HG03025 (cell line): ENCODE measurements at regions not wholly inside any gene's neighbourhood (a gene's known extent, or its start where the extent isn't known, plus 50 kb on each side); places are given as distances from the start of the nearest gene placed in this dataset.

Source experiments
- ATAC-seq: cut with Tn5 transposase; IDR thresholded peaks from one replicate; pipeline ENCODE4 v1.9.1; 2021; ENCODE audit warnings: mild to moderate bottlenecking, moderate library complexity; ENCODE audit not compliant: unreplicated experiment, low FRiP score

DNA sequence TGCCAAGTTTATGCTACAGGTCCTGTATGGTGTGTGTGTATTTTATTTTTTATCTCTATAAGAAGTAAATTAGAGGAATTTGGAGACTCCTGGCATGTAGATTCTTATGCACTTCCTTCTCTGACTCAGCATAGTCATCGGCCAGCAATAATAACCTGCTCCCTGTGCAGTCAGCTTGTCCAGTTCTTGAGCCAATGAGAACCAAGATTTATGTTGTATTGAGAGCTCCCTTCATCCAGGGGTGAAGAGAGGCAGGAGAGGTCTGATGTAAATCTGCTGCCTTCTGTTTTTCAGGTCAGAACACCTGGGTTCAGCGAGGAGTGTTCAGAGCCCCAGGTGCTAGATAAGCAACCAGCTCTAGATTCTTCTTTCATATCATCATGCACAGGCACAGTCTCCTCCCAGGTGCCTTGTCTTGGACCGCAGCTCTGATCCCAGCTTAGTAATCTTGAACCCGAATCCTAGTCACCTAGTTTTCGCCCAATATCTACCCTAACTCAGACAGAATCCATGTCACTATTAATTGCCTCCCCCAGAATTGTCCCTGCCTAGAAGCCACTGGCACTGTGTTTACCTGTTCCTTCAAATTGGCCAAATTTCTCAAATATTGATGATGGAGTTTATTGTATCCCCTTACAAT lies 328.2 kb upstream of the NCAM1 start:
- ATAC-seq: no peak

- no peak for ATAC-seq
Measured at GRCh38 chr11:112634551-112634950, 326.7 kb upstream of the NCAM1 start.

DNA sequence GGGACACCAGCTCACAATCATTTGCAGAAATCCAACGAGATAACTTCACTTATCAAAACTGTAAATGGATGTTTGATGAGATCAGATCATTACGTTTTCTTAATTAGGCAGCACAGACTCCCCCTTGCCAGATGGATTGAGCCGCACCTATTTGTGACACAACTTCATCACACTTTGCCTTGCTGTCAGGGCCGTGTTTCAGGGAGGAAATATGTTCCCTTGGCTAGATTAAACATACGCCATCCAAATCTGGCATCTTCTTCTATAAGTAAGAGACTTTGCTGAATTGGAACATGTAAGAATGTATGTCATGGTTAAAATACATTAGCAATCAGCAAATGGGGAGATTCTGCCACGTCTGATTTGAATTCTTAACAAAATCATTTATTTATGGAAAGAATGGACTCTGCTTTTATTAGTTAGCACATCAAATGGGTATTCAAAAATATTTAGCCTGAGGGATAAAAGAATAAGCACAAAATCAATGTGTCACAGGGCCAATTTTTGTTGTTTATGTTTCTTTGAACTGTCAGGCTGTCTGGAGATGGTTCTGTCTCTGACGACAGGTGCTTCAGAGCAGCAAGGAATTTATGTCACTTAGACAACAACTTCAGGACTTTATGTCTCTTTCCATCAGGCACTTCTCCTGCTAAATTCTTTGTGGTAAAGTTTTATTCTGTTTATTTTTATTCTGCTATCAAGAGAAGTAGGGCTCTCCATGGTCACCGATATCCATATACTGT lies 326.1 kb upstream of the NCAM1 start:
- ATAC-seq: no peak

- no peak for ATAC-seq
Measured at GRCh38 chr11:112637076-112637475, 324.1 kb upstream of the NCAM1 start.

DNA sequence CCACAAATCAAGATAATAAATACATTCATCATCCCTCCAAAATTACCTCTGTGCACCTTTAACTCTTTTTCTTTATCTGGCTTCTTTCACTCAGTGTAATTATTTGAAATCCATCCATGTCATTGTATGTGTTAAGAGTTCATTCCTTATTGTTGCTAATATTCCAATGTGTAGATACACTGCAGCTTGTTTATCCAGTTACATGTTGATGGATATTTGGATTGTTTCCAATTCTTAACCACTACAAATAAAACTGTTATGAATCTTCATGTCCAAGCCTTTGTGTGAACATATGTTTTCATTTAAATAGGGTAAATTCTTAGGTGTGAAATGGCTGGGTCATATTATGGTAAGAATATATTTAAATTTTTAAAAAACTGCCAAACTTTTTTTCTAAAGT lies 323.3 kb upstream of the NCAM1 start:
- no peak for ATAC-seq

GRCh38 chr11:112639469-112639868 lies 321.8 kb upstream of the NCAM1 start:
- ATAC-seq: no peak

DNA sequence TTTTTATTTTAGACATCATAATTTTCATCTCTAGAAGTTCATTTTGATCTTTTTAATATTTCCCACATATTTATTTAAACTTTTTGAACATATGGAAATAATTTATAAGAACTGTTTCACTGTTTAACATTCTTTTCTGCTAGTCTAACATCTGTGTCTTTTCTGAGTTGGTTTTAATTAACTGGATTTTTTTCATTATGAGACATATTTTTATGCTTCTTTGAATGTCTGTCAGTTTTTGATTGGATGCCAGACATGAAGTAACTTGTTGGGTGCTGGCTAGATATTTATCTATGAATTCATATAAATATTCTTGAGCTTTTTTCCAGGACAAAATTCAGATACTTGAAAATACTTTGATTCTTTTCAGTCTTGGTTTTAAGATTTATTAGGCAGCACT lies 317.8 kb upstream of the NCAM1 start:
- ATAC-seq: no peak

DNA sequence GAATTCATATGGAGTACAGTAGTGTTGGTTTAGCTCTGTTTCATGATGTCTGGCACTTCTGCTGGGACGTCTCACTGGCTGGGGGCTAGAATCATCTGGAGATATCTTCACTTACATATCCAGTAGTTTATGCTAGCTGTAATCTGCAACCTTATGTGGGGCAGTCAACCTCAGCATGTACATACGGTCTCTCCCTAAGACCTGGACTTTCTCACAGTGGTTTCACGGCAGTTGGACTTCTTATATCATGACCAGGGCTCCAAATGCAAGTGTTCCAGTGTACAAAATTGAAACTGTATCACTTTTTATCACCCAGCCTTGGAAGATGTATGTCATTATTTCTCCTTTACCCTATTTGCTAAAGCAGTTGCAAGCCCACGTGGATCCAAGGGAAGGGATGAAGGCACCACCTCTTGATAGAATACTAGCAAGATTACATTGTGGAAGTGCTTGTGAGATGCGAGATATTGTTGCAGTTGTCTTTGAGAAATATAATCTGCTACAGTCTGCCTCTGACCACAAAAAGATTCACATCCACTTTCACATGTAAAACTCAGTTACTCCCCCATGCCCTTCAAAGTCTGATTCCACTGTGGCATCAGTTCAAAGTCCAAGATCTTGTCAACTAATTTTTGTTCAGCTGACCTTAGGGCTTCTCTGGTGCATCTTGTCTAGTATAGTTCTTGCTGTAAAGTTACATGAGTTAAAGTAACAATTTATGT lies 316.6 kb upstream of the NCAM1 start:
- peak; percentile 77 for ATAC-seq

DNA sequence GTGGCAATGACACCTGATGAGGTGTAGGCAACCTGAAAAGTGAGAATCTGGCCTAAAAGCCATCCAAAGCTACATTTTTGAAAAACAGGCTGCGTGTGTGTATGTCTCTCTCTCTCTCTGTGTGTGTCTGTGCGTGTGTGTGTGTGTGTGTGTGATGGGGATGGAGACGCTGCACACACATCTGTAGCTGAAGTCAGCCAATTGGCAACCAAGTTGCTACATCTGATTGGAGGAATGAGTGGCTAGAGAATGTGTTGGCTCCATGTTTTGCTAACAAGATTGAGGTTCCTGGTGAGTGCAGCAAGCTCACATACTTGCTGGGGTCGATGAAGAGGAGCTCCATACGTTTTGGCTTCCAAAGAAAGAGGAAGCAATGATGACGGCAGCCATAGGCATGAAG lies 311.4 kb upstream of the NCAM1 start:
- ATAC-seq: no peak

DNA sequence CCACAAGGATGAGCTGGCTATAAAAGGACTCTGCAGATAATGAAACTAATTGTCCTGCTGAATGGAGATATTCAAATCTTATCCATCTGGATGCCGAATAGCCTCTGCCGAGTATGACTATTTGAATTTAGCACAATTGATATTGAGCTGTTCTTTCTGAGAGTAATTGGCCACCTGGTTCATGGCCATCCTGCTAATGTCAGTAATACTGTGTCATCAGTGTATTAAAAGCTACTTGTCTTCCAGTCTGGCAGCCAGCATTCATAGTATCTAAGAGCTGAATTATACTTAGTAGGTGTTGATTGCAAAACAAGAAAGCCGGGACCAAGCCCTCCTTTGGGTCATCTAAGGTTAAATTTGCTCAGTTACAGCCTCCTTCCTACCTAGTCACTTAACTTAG lies 310.7 kb upstream of the NCAM1 start:
- no peak for ATAC-seq

DNA sequence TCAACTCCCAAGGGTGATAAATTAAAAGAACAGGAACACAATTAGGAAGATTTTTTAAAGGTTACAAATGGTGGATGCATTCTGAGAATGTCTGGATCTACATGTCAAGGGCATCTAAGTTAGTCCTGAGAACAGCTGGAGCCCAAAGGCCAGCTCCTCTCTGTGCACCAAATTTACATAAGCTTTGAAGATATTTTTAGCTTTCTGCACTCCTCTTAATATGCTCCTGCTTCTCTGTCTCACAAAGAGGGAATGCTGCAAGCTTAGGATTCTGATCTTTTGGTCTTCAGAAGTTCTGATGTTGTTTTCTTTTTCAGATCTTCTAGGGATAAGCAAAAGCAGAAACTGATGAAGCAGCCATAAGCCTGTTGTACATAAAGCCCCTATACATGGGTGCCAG lies 309.8 kb upstream of the NCAM1 start:
- no peak for ATAC-seq

DNA sequence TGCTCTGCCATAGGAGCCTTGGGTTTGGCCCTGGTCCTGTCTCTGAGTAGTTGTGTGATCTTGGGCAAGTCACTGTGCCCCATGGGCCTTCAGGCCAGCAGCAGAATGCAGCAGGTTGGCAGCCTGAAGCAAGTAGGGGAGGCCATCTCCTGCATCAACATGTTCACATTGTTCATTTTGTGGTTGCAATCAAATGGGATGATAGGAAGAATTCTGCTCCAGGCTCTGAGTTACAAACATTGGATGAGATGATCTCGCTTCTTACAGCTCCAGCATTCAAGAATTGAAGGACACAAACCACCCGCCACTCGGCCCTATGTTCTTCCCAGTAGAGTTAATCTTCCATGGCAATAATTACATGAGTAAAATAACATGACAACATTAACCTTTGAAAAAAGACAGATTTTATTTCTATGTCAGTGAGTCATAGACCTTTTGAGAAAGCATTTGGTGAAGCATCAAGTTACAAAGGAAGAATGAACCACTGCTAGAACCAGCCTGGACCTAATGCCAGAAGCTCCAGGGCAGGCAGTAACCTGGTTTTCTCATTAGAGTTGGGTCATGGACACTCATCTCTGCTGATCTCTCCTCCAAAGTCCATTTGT lies 308.3 kb upstream of the NCAM1 start:
- no peak for ATAC-seq

DNA sequence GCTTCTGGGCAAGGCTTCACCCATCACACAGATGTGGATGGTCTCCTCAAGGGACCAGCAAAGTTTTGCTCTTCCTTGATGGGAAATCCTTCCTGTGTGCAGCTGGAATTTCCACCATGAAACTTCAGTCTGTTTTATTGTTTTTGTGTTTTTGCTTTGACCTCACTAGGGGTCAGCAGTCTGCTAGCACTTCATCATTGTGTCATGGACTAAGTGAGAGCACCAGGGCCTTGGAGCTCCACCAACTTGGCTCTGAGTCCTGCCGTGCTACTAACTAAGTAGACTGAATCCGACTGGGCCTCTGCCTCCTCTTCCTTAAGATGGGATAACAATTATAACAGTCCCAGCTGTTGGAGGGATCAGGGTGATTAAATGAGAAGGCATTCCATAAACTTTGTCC lies 305.8 kb upstream of the NCAM1 start:
- ATAC-seq: no peak

GRCh38 chr11:112656772-112657428 lies 304.3 kb upstream of the NCAM1 start:
- ATAC-seq: no peak

DNA sequence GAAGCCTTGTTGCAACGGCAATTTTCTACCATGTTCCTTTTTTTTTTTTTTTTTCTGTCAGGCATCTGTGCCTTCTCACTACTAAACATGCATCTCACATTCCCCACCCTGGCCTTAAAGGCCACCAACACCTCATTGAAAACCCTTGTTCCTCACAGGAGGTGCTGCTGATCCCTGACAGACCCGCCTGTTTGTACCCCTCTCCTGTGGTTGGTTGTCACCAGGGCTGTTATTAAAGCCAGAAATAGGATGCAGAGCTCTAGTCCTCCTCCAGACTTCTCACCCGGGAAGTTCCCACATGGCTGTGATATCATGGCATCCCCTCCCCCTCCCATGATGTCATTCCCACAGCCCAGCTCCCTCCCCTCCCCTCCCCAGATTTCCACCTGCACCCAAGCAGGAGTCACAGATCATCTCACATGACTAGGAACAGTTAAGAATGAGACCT lies 302.8 kb upstream of the NCAM1 start:
- no peak for ATAC-seq

DNA sequence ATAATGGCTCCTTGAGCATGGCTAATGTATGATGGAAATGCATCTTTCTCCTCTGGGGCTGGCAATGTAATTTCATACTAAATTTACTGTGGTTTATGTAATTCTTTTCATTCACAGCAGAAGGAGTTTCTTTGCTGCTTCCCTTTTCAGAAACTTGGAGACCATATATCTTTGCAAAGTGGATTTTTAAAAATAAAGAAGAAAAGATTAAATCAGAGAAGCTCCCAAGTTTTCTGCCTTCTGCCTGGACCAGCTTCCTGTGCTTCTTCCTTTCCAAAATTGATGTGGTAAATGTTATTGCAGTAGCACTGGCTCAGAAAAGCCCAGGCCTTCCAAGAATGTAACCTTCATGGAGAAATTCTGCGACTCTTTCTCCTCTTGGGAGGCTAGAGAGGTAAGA lies 300.1 kb upstream of the NCAM1 start:
- ATAC-seq: no peak

DNA sequence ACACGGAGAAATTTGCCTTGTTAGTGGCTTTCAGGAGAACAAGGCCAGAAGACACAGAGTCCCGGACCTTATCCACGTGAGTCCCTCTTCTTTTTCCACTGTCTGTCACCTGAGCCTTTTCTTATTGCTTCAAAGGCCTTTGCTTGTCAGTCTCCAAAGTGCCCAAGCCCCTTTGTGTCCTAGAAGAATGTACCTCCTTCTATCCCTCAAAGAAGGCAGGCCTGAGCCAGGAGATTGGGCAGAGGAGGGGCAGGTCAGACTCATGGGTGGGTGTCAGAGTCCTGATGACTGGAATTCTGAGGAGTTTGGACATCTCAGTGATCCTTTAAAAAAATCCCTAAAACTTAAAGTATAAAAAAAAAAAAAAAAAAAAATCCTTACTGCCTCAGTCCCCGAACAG lies 299.6 kb upstream of the NCAM1 start:
- no peak for ATAC-seq

DNA sequence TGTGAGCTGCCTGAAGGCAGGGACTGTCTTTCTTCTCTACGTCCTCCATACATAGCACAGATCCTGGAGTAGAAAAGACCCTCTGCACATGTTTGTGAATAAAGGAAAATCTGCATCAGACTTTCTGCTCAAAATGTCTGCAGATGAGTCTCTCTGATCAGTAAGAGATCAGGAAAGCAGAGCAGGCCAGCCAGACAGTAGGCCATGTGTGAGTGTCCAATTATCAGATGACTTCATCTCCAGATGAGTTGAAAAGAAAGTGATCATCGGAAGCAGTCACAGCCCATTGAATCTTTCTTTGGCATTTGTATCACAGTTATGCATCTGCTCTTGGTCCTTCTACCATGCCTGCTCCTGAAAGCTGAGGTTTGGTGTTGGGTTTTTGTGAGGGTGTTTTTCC lies 298.7 kb upstream of the NCAM1 start:
- ATAC-seq: no peak

- no peak for ATAC-seq
Measured at GRCh38 chr11:112663947-112664634, 297.1 kb upstream of the NCAM1 start.

DNA sequence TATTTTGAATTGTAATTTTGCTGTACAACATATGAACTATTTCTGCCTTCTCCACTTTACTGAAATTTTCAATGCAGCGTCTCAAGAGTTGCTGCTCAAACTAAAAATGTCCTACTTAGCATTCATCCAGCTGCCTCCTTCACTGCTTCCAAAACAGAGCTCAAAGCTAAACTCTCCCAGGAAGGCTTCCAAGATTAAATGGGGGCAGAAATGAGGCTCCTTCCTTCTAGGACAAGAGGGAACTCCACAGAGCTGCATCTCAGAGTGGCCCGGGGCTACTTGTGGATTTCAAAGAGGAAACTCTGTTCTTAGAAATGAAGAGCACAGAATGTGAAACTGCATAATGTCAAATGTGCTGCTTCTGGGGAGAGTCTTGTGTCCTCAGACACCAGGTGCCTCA lies 295.9 kb upstream of the NCAM1 start:
- no peak for ATAC-seq
